HEK293T (cell line): ENCODE measurements at regions not wholly inside any gene's neighbourhood (a gene's known extent, or its start where the extent isn't known, plus 50 kb on each side); places are given as distances from the start of the nearest gene placed in this dataset.
"Not testable (repeated sequence)": the region's sequence is repeated elsewhere in the genome, so short reads cannot be mapped to it uniquely, and the experiment has no call there.

ENCODE experiments used
- ARNT ChIP-seq: fragments of 450-650 bp; IDR thresholded peaks from 2 replicates; pipeline ENCODE4 v1.6.1; 2017; ENCODE audit warnings: mild to moderate bottlenecking
- BHLHE40 ChIP-seq: fragments of 450-650 bp; IDR thresholded peaks from 2 replicates; pipeline ENCODE4 v1.6.1; 2016; ENCODE audit warnings: mild to moderate bottlenecking, moderate library complexity, borderline replicate concordance
- CTBP1 ChIP-seq: fragments of 450-650 bp; IDR thresholded peaks from 2 replicates; pipeline ENCODE4 v1.6.1; 2016; ENCODE audit warnings: borderline replicate concordance
- ELF4 ChIP-seq: fragments of 450-650 bp; IDR thresholded peaks from 2 replicates; pipeline ENCODE4 v1.6.1; 2017; ENCODE audit warnings: antibody characterized with exemption
- FOXA1 ChIP-seq: fragments of 450-650 bp; IDR thresholded peaks from 2 replicates; pipeline ENCODE4 v1.6.1; 2016; ENCODE audit warnings: mild to moderate bottlenecking
- FOXK2 ChIP-seq: fragments of 450-650 bp; IDR thresholded peaks from 2 replicates; pipeline ENCODE4 v1.6.1; 2016; ENCODE audit warnings: mild to moderate bottlenecking
- FOXM1 ChIP-seq: fragments of 450-650 bp; IDR thresholded peaks from 2 replicates; pipeline ENCODE4 v1.6.1; 2017; ENCODE audit warnings: mild to moderate bottlenecking, borderline replicate concordance
- HDGF ChIP-seq: fragments of 450-650 bp; IDR thresholded peaks from 2 replicates; pipeline ENCODE4 v1.6.1; 2017; ENCODE audit warnings: antibody characterized with exemption, borderline replicate concordance
- NFRKB ChIP-seq: fragments of 450-650 bp; IDR thresholded peaks from 2 replicates; pipeline ENCODE4 v1.6.1; 2016; ENCODE audit warnings: mild to moderate bottlenecking, moderate library complexity
- SP1 ChIP-seq: fragments of 450-650 bp; IDR thresholded peaks from 2 replicates; pipeline ENCODE4 v1.6.1; 2017
- SUZ12 ChIP-seq: fragments of 450-650 bp; IDR thresholded peaks from 2 replicates; pipeline ENCODE4 v1.6.1; 2016; ENCODE audit warnings: mild to moderate bottlenecking
- TARDBP ChIP-seq: fragments of 450-650 bp; IDR thresholded peaks from 2 replicates; pipeline ENCODE4 v1.6.1; 2016
- ZNF384 ChIP-seq: fragments of 450-650 bp; IDR thresholded peaks from 2 replicates; pipeline ENCODE4 v1.6.1; 2016

- not testable (repeated sequence) for TF ChIP-seq FOXK2, FOXA1, SP1, ZNF384, HDGF, FOXM1, TARDBP, ARNT, CTBP1, ELF4, NFRKB, SUZ12, BHLHE40
Observed at GRCh38 chr6:115165912-115166311, 823.1 kb upstream of the HS3ST5 start.
